ENCODE measurements at regions not wholly inside any gene's neighbourhood (a gene's known extent, or its start where the extent isn't known, plus 50 kb on each side); places are given as distances from the start of the nearest gene placed in this dataset.
"Not testable (repeated sequence)": the region's sequence is repeated elsewhere in the genome, so short reads cannot be mapped to it uniquely, and the experiment has no call there.

- DNase-seq (ENCODE audit: extremely low read depth, low read depth): no peak
- TF ChIP-seq CTCF (IDR thresholded peaks at IDR 0.05; ENCODE audit: low read depth, low read length, missing control alignments): no peak
- H3K4me3 ChIP-seq (replicated peaks; ENCODE audit: low read depth, low read length): no peak overlapping the region
These were observed 488.2 kb upstream of the RAB6C start for GRCh38 chr2:129491308-129491707.

GRCh38 chr2:129492548-129492947 is 486.9 kb upstream of the RAB6C start:
- TF ChIP-seq CTCF (IDR thresholded peaks at IDR 0.05; ENCODE audit: low read depth, low read length, missing control alignments): no peak
- DNase-seq (ENCODE audit: extremely low read depth, low read depth): no peak

GRCh38 chr2:129499747-129500146 is 479.7 kb upstream of the RAB6C start:
- TF ChIP-seq CTCF (IDR thresholded peaks at IDR 0.05; ENCODE audit: low read depth, low read length, missing control alignments): no peak
- DNase-seq (ENCODE audit: extremely low read depth, low read depth): no peak
- H3K4me3 ChIP-seq (replicated peaks; ENCODE audit: low read depth, low read length): no peak overlapping the region

More at GRCh38 chr2:129492548-129492947, 486.9 kb upstream of the RAB6C start:
- H3K4me3 ChIP-seq (replicated peaks; ENCODE audit: low read depth, low read length): no peak overlapping the region

DNA sequence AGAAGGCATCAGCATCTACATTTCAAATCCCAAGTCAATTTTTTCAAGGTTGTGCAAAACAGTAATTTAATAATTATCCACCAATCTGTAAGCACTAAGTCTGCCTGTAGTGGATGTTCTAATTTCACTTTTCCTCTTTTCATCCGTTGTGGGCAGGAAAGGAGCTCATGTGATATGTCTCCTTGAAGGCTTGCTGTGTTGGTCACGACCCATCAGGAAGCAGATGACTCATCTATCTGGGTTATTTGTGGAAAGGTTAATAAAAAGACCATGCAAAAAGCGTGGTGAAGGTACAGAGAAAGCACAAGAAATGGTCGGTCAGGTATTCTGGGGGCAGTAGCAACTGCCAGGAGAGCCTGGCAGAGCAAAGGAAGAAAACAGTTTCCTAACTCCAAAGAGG is 476.7 kb upstream of the RAB6C start:
- H3K4me3 ChIP-seq (replicated peaks; ENCODE audit: low read depth, low read length): no peak overlapping the region
- DNase-seq (ENCODE audit: extremely low read depth, low read depth): no peak
- TF ChIP-seq CTCF (IDR thresholded peaks at IDR 0.05; ENCODE audit: low read depth, low read length, missing control alignments): no peak

DNA sequence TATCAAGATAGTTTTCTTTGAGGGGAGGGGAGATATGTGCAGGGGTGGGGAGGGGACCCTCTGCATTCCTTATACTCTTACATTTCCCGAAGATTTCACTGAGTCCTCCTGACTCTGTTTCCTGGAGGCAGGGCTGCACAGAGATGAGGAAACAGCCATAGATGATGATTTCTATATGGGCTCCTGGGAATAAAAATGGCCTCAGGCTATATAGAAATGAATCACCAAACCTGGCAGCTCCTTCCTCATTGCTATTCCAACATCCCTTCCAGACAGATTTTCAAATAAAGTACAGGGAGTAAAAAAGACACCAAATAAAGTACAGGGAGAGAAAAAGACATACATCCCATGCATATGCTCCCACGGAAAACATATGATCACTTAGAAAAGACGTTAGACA is 474.8 kb upstream of the RAB6C start:
- H3K4me3 ChIP-seq (replicated peaks; ENCODE audit: low read depth, low read length): no peak overlapping the region
- TF ChIP-seq CTCF (IDR thresholded peaks at IDR 0.05; ENCODE audit: low read depth, low read length, missing control alignments): no peak
- no peak for DNase-seq (ENCODE audit: extremely low read depth, low read depth)

DNA sequence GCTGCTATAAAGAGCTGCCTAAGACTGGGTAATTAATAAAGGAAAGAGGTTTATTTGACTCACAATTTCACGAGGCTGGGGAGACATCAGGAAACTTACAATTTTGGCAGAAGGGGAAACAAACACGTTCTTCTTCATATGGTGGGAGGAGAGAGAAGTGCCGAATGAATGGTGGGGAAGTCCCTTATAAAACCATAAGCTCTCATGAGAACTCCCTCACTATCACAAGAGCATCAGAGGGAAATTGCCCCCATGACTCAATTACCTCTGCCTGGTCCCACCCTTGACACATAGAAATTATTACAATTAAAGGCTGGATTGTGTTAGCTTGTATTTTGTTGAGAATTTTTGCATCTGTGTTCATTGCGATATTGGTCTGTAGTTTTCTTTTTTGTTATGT is 460.5 kb upstream of the RAB6C start:
- DNase-seq (ENCODE audit: extremely low read depth, low read depth): no peak
- no peak for TF ChIP-seq CTCF (IDR thresholded peaks at IDR 0.05; ENCODE audit: low read depth, low read length, missing control alignments)
- no peak overlapping the region for H3K4me3 ChIP-seq (replicated peaks; ENCODE audit: low read depth, low read length)

GRCh38 chr2:129532158-129532557 is 447.3 kb upstream of the RAB6C start:
- not testable (repeated sequence) for DNase-seq (ENCODE audit: extremely low read depth, low read depth); H3K4me3 ChIP-seq (replicated peaks; ENCODE audit: low read depth, low read length)
